ENCODE measurements at regions not wholly inside any gene's neighbourhood (a gene's known extent, or its start where the extent isn't known, plus 50 kb on each side); places are given as distances from the start of the nearest gene placed in this dataset.

- TF ChIP-seq, protein P1, sequence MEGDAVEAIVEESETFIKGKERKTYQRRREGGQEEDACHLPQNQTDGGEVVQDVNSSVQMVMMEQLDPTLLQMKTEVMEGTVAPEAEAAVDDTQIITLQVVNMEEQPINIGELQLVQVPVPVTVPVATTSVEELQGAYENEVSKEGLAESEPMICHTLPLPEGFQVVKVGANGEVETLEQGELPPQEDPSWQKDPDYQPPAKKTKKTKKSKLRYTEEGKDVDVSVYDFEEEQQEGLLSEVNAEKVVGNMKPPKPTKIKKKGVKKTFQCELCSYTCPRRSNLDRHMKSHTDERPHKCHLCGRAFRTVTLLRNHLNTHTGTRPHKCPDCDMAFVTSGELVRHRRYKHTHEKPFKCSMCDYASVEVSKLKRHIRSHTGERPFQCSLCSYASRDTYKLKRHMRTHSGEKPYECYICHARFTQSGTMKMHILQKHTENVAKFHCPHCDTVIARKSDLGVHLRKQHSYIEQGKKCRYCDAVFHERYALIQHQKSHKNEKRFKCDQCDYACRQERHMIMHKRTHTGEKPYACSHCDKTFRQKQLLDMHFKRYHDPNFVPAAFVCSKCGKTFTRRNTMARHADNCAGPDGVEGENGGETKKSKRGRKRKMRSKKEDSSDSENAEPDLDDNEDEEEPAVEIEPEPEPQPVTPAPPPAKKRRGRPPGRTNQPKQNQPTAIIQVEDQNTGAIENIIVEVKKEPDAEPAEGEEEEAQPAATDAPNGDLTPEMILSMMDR (IDR thresholded peaks at IDR 0.05) = no peak; the same call in 1 of the 2 replicates
- no peak for TF ChIP-seq NFE2L1 (CRISPR knock-in tag; IDR thresholded peaks at IDR 0.05)
- no peak for TF ChIP-seq MXD4 (CRISPR knock-in tag; IDR thresholded peaks at IDR 0.05; ENCODE audit: borderline replicate concordance)
- TF ChIP-seq NR2C2 (CRISPR knock-in tag; IDR thresholded peaks at IDR 0.05) = no peak
- TF ChIP-seq ETV6 (CRISPR knock-in tag; IDR thresholded peaks at IDR 0.05) = no peak
- no peak for TF ChIP-seq ESRRA (CRISPR knock-in tag; IDR thresholded peaks at IDR 0.05; ENCODE audit: borderline replicate concordance)
- TF ChIP-seq ELF4 (CRISPR knock-in tag; IDR thresholded peaks at IDR 0.05; ENCODE audit: low read depth) = no peak
- TF ChIP-seq GTF2I (CRISPR knock-in tag; conservative IDR thresholded peaks at IDR 0.05) = no peak
These were observed 188.4 kb downstream of the DHX15 start (continued) for GRCh38 chr4:24395937-24396336.

DNA sequence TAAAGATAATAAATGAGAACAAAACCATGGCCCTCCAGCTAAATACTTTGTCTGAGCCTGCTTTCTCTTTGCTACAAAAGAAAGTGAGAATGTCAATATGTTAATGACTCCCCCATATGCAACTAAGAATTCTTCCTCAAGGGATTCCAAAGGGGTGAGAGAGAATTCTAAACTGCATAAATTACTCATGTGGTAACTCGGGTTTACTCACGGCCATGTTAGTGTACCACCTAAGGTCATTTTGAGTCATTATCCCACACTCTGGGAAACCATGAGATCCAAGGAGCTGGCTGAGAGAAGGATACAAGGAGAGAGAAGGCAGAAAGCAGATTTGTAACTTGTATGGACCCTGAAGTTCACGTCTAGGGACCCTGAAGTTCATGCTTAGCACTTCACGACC lies 190.3 kb downstream of the DHX15 start:
- H3K27ac Mint-ChIP-seq = no peak overlapping the region

DNA sequence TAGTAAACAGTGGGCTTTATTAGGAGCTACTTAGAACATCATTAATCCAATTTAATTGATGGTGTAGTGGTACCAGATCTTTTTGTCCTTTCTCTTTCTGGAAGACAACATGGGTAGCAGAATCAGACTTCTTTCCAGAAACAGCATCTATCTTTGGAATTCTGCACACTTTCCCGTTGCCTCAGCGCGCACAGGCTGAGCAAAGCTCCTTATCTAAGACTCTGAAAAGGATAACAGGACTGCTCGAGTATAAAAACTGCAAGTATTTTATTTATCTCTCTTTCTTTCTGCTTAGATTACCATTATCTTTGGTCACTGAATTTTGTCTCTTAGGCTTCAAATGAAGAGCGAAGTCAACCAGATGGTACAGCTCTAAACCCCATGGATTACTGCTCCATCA lies 191.7 kb downstream of the DHX15 start:
- ATAC-seq = no peak
- H3K27ac Mint-ChIP-seq = no peak overlapping the region
- peaks cover 55% of the 10 kb centered on the region for H3K27me3 Mint-ChIP-seq (ENCODE audit: low read depth)
- H3K9me3 Mint-ChIP-seq = peaks cover 3% of the 10 kb centered on the region
- no peak overlapping the region for H3K4me3 Mint-ChIP-seq
- no peaks in the 10 kb centered on the region for H3K36me3 Mint-ChIP-seq
- no peak for DNase-seq (ENCODE audit: low spot score)
- peaks cover 4% of the 10 kb centered on the region; the same call in 1 of the 2 replicates for H3K4me1 Mint-ChIP-seq
- POLR2A ChIA-PET = no interaction called here
- TF ChIP-seq ERG (CRISPR knock-in tag; IDR thresholded peaks at IDR 0.05) = no peak
- no peak for TF ChIP-seq MYBL2 (CRISPR knock-in tag; IDR thresholded peaks at IDR 0.05)
- no peak for TF ChIP-seq ZNF423 (CRISPR knock-in tag; IDR thresholded peaks at IDR 0.05)
- no peak for TF ChIP-seq ZNF138 (CRISPR knock-in tag; conservative IDR thresholded peaks at IDR 0.05)
- no peak for TF ChIP-seq TP53 (CRISPR knock-in tag; IDR thresholded peaks at IDR 0.05)
- no peak for TF ChIP-seq FOXJ3 (CRISPR knock-in tag; IDR thresholded peaks at IDR 0.05; ENCODE audit: borderline replicate concordance)
- TF ChIP-seq, protein P2, sequence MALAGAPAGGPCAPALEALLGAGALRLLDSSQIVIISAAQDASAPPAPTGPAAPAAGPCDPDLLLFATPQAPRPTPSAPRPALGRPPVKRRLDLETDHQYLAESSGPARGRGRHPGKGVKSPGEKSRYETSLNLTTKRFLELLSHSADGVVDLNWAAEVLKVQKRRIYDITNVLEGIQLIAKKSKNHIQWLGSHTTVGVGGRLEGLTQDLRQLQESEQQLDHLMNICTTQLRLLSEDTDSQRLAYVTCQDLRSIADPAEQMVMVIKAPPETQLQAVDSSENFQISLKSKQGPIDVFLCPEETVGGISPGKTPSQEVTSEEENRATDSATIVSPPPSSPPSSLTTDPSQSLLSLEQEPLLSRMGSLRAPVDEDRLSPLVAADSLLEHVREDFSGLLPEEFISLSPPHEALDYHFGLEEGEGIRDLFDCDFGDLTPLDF (CRISPR knock-in tag; IDR thresholded peaks at IDR 0.05) = no peak
- TF ChIP-seq ATF1 (CRISPR knock-in tag; IDR thresholded peaks at IDR 0.05) = no peak
- no peak for TF ChIP-seq ZSCAN18 (CRISPR knock-in tag; IDR thresholded peaks at IDR 0.05)
- CTCF ChIA-PET = no interaction called here

More for the DNA sequence above, 190.3 kb downstream of the DHX15 start:
- ChIA-PET POLR2A (no interaction called here), CTCF (interaction anchor here (1.0 kb wide), 1 partner anchor 25 kb away, joined by 3 read pairs; no protein-coding TSS in a partner anchor)
- no peak overlapping the region for H3K4me3 Mint-ChIP-seq
- peaks cover 4% of the 10 kb centered on the region; the same call in 1 of the 2 replicates for H3K4me1 Mint-ChIP-seq
- peaks cover 48% of the 10 kb centered on the region for H3K27me3 Mint-ChIP-seq (ENCODE audit: low read depth)
- ATAC-seq (peak; percentile 58), DNase-seq (ENCODE audit: low spot score) (no peak)
- no peaks in the 10 kb centered on the region for H3K36me3 Mint-ChIP-seq
- no peaks in the 10 kb centered on the region for H3K9me3 Mint-ChIP-seq
- TF ChIP-seq, protein P3, sequence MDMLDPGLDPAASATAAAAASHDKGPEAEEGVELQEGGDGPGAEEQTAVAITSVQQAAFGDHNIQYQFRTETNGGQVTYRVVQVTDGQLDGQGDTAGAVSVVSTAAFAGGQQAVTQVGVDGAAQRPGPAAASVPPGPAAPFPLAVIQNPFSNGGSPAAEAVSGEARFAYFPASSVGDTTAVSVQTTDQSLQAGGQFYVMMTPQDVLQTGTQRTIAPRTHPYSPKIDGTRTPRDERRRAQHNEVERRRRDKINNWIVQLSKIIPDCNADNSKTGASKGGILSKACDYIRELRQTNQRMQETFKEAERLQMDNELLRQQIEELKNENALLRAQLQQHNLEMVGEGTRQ (CRISPR knock-in tag; IDR thresholded peaks at IDR 0.05) = no peak
- TF ChIP-seq OVOL2 (CRISPR knock-in tag; IDR thresholded peaks at IDR 0.05; ENCODE audit: borderline replicate concordance) (no peak), FOXK1 (CRISPR knock-in tag; IDR thresholded peaks at IDR 0.05) (no peak), TEAD4 (CRISPR knock-in tag; IDR thresholded peaks at IDR 0.05) (no peak), RELA (CRISPR knock-in tag; IDR thresholded peaks at IDR 0.05; ENCODE audit: borderline replicate concordance) (no peak), SMAD3 (CRISPR knock-in tag; IDR thresholded peaks at IDR 0.05; ENCODE audit: borderline replicate concordance) (no peak), FOXJ3 (CRISPR knock-in tag; IDR thresholded peaks at IDR 0.05; ENCODE audit: borderline replicate concordance) (no peak)
- TF ChIP-seq, protein P4, sequence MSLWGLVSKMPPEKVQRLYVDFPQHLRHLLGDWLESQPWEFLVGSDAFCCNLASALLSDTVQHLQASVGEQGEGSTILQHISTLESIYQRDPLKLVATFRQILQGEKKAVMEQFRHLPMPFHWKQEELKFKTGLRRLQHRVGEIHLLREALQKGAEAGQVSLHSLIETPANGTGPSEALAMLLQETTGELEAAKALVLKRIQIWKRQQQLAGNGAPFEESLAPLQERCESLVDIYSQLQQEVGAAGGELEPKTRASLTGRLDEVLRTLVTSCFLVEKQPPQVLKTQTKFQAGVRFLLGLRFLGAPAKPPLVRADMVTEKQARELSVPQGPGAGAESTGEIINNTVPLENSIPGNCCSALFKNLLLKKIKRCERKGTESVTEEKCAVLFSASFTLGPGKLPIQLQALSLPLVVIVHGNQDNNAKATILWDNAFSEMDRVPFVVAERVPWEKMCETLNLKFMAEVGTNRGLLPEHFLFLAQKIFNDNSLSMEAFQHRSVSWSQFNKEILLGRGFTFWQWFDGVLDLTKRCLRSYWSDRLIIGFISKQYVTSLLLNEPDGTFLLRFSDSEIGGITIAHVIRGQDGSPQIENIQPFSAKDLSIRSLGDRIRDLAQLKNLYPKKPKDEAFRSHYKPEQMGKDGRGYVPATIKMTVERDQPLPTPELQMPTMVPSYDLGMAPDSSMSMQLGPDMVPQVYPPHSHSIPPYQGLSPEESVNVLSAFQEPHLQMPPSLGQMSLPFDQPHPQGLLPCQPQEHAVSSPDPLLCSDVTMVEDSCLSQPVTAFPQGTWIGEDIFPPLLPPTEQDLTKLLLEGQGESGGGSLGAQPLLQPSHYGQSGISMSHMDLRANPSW (CRISPR knock-in tag; conservative IDR thresholded peaks at IDR 0.05; ENCODE audit: low read depth) = no peak
